HG02840 (cell line): ENCODE measurements at regions not wholly inside any gene's neighbourhood (a gene's known extent, or its start where the extent isn't known, plus 50 kb on each side); places are given as distances from the start of the nearest gene placed in this dataset.

Source experiments
- ATAC-seq: cut with Tn5 transposase; IDR thresholded peaks from one replicate; pipeline ENCODE4 v1.9.1; 2021; ENCODE audit warnings: mild to moderate bottlenecking, moderate library complexity, moderate number of reproducible peaks; ENCODE audit not compliant: unreplicated experiment, low FRiP score

DNA sequence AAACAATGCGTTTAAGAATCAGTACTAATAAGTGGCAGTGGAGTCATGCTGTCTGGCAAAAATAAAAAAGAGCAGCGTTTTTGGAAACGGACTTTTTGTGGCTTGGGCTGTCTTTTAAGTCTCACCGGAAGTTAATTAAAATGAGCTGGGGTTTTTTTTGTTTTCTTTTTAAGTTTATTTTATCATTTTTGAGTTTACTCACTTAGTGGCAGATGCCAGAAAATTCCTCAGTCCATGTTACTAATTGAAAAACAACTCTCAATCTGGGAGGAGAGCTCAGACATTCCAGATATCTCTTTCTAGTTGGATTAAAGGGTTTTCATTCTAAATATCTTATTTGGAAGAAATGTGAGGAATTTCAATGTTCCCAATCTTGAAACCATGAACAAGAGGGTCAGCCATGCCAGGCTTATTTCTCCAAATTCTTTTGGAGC, 133.8 kb upstream of the AGR3 start:
- ATAC-seq = no peak

GRCh38 chr7:17016402-17017010, 134.7 kb upstream of the AGR3 start:
- ATAC-seq = no peak

DNA sequence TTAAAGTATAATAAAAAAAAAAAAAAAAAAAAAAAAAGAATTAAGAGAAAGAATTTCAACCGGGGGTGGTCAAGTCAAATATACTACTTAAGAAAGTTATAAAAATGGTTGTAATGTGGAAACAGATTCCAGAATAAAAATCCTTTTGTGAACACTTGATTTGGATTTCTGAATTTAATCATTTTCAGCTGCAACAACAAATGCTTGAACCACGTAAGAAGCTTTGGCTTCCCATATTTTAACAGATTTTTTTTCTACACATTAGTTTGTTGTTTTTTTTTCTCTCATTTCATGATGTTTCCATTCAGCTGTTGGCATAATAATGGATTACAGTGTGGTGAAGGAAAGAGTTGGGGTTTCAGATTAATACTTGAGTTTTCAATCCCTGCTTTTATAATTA, 137.3 kb upstream of the AGR3 start:
- ATAC-seq = no peak

DNA sequence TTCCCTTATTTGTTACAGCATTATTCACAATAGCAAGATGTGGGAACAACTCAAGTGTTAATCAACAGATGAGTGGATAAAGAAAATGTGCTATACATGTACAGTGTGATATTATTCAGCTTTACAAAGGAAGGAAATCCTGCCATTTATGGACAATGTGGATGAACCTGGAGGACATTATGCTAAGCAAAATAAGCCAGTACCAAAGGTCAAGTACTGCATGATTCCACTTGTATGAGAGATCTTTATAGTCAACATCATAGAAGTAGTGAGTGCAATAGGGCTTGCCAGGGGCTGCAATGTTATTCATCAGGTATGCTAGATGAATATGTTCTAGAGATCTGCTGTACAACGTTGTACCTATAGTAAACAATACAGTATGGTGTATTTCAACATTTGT, 138.5 kb upstream of the AGR3 start:
- no peak for ATAC-seq

DNA sequence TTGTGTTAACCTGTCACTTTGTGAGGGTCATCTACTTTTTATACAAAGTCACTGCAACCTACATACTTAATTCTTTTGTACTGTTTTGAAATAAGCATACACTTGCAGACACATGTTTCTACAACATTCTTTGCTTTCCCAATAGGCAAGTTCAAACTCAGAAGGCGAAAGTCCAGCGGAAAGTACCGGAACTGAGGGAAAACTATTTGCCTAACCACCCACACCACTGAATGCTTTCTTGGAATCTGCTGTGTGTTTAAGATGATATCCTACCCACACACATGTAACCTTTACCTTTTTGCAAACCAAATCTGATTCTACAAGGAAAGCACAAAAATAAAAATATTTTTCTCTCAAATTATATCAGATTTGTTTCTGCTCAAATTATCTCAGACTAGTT, 139.4 kb upstream of the AGR3 start:
- ATAC-seq = no peak

DNA sequence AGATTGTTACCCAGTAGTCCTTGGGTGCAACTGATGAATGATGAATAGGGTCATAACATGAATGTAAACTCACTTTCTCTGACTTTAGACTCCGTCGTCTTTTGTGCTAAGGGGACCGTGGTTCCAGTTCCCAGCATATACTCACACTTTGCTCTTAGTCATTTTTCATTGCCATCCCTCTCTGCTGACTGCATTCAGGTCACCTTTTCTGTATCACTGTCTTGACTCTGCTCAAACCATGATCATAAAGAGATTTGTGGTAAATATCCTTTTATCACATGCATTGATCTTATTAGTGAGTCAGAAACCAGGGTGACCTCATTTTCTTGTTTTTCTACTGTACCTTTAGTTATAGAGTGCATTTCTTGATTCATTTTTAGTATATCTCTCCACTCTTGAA, 141.1 kb upstream of the AGR3 start:
- ATAC-seq = no peak

GRCh38 chr7:17026269-17026668, 144.5 kb upstream of the AGR3 start:
- no peak for ATAC-seq

GRCh38 chr7:17027143-17027788, 145.5 kb upstream of the AGR3 start:
- no peak for ATAC-seq

- no peak for ATAC-seq
Observed at GRCh38 chr7:17027789-17028152, 146.0 kb upstream of the AGR3 start.

DNA sequence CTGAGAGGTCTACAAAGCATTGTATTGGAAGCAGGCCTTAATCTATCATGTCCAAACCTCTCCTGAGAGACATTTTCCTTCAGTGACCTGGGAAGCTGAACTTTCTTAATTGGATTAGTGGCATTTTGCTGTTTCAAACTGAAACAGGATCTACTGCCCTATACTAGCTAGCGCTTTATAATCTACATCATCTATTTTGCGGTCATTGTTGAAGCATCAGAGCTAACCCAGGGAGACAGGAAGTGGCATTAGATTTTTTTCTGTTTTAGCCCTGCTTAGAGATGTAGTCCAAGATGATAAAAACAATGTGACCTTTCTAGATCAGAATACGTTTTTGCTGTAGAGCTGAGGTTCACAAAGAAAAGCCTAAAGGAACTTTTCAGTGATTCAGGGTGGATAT, 147.4 kb upstream of the AGR3 start:
- no peak for ATAC-seq

DNA sequence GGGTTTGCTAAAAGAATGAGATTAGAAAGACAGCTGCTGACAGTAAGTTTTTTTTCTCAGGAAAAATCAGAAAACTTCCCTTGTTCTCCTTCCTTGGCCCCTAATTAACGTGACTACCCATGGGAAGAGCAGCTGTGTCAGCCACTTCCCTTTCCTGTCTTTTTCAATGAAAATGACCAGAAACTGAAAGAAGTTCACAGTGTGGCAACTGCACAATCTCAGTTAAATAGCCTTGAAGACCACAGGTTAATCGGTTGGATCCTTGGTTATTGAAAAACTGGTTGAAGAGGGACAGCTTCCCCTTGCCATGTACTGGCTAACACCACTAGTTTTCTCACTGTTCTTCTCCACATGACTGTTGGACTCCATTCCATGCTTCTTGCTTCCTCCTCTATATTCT, 148.8 kb upstream of the AGR3 start:
- no peak for ATAC-seq

DNA sequence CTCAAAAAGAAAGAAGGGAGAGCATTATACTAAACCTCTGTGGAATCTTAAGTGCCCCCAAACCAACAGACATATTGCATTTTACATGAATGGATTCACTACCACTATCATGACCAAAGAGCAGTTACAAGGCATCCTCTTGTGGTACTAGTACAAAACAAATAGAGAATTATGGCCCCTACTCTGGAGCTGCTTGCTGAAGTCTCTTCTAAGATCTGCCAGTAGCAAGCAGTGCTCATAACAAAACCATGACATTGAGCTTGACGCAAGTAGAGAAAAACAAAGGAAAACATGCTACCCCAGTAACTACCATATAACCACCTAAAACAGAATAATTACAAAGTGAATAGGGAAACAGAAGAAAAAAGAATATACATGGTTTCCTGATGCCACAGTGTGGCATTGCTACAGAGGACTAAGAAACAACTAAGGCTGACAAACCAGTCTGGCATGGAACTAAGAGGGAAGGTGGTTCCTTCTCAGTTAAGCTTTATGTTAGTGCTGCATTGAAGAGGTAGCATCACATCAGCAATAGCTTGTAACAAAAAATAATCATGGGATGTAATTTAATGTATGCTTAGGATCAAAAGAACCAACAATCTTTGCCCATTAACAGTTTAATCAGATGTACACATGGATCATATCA, 150.2 kb upstream of the AGR3 start:
- no peak for ATAC-seq

DNA sequence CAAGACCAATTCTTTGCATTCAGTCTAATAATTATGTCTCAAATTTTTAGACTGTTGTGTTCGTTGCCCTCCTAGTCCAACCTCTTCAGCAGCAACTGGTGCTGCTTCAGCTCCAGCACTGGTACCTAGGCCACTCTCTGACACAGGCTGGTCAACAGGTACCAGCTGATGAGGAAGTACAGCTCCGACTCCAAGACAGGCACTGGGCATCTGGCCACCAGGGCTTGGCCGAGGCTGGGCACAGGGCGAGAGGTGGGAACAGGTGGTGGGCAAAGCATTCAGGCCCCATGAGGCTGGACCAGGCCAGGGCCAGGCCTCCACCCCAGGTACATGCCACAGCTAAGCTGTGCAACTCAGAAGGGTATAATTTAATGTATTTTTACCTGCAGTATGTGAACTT, 151.5 kb upstream of the AGR3 start:
- no peak for ATAC-seq

DNA sequence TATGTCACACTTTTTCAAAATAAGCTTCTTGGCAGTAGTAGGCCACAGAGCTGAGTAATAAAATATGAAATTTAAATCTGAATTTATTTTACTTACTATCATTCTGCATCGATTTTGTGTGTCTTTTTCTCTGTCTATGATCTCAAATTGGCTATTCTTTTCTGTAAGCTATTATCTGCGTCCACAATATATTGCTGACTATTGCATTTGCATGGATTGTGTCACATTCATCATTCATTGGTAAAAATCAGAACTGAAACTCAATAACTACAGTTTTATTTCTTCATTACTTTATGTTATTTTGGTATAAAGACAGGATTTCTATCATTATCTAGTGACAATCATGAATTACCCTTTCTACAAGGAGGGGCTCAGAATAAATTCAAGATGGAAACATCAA, 154.8 kb upstream of the AGR3 start:
- no peak for ATAC-seq

DNA sequence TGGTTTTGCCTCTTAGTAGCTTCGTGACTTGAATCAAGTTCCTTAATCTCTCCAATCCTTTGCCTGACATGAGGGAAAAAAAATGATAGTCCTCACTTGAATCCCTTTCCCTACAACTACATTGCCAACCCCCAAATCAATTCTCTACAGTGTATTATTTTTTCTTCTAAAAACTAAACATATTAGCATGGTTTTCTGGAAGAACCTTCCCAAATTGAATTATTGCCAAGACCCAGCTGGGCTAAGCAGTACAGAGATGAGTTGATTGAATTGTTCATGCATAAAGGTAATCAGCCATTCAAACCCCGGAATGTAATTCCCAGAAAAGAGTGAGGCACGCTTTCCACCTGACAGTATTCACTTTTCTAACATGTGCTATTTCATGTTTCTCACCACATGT, 155.6 kb upstream of the AGR3 start:
- ATAC-seq = no peak

DNA sequence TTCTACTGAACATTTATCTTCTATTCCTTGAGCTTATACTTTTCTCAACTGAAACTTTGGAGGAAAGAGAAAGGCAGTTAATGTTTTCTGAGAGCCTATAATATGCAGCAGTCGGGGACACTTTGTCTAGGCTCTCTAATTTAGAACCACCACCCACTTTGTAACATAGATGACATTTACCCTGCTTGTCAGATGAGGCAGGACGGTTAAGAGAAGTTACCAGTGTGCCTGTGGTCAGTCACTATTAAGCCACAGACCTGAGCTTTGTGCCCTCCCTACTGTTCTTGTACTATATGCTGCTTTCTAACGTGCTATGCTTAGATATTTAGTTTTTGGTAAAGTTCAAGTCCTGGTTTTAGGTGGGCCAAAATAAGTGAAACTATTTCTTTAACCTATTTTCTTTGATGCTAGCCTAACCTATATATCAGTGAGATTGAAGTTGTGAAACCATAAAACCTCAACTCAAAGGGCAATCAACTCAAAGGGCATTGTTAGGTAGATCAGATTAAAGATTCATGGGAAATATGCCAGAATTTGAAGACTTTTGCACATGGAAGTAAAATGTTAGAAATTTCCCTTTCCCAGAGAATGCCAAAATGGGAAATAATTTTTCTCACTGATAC, 156.5 kb upstream of the AGR3 start:
- no peak for ATAC-seq

DNA sequence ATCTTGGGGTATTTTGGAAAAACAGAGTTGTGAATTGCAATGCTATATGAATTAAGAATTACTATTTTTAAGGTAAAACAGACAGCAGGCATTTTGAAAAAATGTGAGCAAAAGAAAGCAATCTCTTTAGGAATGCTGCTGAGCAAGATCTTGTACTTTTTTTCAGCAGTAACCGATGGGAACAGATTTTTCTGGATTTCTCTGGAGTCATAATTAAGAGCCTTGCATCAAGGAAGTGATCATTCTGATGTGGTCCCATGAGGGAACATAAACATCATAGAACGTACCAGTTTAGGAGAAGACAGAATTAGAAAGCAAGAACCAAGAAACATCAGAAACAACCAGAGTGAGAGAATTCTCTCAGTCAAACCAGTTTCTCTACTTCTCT, 157.0 kb upstream of the AGR3 start:
- ATAC-seq = no peak

GRCh38 chr7:17039372-17039771, 157.6 kb upstream of the AGR3 start:
- no peak for ATAC-seq

GRCh38 chr7:17040716-17041115, 158.9 kb upstream of the AGR3 start:
- no peak for ATAC-seq

DNA sequence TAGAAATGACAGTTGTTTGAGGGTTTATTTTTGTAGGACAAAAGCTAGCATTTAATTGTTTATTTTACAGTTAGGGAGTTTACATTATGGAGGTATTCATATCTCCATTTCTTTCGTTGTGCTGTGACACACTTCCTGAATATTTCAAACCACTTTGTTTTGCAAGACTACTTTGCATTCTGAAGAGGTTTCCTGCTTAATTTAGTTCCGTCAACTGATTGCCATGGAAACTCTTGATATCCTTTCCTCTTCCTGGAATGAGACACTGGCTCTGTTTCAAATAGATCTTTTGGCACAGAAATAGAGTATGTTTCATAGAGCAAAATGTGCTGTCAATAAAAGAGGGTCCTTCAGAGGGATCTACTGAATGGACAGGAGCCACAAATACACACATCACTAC, 159.5 kb upstream of the AGR3 start:
- ATAC-seq = no peak

- ATAC-seq = no peak
Observed at GRCh38 chr7:17042211-17042610, 160.4 kb upstream of the AGR3 start.
